Stimulated activated CD4-positive, alpha-beta T cell treated with anti-CD3 and anti-CD28 coated beads, TNF-alpha, amount 100 ng/mL, for 24 hours (primary cell): ENCODE measurements at regions not wholly inside any gene's neighbourhood (a gene's known extent, or its start where the extent isn't known, plus 50 kb on each side); places are given as distances from the start of the nearest gene placed in this dataset.

ENCODE experiments used
- DNase-seq, 3 experiments: peaks; one replicate each; pipeline ENCODE4 v3.0.0-alpha.2; 2020; ENCODE audit warnings: low read depth in 3 of 3

DNA sequence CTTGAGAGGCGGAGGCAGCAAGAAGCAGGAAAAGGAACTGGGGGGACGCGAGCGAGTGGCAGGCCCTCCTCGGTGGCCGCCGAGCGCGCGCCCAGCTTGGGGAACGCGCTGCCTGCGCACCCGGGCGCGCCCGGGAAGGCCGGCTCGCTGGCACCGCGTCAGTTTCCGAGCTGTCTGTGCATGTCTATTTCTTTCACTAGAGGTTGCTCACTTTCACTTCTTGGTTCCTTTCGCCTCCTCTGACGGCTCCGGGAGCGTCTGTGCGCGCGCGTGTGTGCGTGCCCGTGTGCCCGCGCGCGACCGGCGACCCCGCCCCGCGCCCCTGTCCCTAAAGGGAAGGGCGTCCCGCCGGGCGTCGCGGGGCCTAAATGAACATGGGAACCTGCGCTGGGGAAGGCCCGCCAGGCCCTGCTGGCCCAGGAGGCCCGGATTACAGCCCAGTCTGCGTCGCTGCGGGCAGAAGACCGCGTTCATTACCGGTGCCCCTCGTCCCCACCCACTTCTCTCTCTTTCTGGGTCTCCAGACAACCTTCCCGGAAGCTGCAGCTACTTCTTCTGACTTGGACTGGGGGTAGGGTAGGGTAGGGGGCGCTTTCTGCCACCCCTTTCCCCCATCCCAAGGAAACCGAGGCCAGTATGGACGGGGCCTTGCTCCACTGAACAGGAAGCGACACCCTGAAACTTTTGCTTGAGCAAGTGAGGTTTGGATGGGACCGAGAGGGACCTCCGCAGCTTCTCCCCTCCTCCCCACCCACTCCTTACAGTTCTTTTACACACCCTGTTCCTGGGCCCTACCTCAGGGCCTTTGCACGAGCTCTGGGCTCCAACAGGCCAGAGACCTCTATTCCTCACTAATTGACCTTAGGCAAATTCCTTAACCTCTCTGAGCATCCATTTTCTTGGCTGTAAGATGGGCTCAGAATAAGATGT is 205.8 kb upstream of the IER5L start:
- DNase-seq: peak; percentile 31 to 62 (median 36)

DNA sequence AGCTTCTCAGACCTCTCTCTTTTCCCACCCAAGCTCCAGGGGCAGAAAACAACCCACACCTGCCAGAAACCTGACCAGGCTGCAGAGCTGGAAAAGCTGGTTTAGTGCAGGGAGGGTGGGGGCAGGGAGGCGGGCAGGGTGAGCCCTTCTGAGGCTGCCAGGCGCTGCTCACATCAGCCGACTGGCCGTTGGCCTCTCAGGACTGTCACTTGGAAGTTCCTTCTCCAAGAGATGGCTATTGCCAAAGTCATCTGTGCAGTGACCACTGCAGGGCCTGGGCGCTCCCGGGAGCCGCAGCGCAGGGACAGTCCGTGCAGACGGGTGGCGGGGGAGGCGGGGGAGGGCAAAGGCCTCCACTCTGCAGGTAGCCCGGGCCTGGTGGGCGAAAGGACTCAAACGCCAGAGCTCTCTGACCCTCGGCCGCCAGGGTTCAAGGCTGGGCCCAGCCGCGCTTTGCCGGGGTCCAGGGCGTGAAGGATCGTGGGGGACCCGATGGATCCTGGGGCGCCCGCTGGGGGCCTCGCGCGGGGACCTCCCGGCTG is 205.0 kb upstream of the IER5L start:
- no peak for DNase-seq

DNA sequence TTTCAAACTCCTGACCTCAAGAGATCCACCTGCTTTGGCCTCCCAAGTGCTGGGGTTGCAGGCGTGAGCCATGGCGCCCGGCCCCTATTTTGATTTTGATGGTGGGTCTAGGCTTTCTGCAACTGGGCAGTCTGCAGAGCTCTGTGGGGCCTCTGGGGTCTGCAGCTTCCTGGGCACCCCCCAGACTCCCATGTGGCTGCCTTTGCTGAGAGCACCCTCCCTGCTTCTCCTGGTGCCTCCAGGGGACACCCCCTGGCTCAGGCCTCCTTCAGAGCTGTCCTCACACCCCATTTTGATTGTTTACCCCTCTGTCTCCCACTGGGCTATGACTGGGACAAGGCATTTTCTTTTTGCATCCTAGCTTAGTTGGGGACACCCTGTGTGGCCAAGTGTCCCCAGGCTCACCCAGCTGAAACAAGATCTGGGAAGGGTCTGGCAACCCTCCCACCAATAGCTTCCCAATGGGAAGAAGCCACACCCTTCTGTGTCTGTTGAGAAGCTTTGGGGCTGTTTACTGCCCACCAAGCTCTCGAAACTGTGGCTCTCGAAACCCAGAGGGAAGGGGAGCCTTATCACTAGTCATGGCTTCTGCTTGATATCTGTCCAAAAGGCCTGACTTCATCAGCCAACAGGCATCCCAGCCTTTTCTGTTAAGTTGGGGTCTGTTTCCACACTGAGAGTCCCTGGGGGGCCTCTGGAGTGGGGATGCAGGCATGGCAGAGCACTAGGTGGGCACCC is 204.4 kb upstream of the IER5L start:
- no peak for DNase-seq

DNA sequence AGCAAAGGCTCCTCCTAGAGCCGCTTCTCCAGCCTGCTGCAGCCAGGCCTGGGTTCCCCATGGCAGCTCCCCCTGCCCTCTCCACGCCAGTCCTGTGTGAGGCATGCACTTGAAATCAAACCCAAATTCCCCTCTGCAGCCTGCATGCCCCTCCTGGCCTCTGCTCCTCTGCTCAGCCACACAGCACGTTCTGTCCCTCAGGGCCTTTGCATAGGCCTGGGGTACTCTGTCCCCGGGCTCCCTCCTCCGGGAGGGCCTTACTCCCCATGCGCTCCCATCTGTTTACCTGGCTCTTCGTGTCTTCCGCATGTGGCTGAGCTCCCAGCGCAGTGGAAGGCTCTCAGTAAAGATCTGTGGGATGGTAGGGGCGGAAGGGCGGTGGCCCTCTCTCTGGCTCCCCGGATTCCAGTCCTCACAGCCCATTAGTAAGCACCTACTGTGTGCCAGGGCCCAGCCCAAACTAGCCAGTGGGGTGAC is 203.5 kb upstream of the IER5L start:
- no peak for DNase-seq

DNA sequence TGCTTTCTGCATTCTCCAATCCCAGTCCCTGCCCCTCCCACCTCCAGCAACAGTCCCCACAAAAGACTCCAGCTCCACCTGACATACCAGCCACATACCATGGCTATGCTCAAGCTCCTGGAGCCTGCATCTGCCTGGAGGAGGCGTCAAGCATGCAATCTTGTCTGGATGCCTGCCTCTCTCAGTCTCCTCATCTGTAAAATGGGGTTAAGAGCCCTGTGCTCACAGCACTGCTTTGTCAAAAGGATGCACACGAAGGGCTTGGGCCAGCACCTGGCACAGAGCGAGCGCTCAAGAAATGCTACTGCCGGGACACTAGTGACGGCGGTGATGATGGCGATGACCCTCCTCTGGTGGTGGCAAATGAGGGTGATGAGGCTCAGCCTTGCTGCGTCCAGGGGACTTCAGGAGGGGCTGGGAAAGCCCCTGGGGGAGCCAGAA is 202.9 kb upstream of the IER5L start:
- DNase-seq: no peak

DNA sequence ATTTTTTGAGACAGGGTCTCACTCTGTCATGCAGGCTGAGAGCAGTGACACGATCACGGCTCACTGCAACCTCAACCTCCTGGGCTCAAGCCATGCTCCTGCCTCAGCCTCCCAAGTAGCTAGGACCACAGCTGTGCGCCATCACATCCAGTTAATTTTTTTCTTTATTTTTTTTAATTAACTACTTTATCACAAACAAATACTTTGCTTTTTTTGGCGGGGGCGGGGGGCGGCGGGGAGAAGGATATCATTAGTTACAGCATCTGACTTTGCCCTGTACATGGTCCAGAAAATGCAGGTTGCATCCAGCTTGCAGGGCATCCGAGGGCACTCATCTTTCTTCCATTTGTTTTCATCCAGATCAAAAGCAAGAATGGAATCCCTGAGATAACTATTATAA is 201.8 kb upstream of the IER5L start:
- DNase-seq: no peak

DNA sequence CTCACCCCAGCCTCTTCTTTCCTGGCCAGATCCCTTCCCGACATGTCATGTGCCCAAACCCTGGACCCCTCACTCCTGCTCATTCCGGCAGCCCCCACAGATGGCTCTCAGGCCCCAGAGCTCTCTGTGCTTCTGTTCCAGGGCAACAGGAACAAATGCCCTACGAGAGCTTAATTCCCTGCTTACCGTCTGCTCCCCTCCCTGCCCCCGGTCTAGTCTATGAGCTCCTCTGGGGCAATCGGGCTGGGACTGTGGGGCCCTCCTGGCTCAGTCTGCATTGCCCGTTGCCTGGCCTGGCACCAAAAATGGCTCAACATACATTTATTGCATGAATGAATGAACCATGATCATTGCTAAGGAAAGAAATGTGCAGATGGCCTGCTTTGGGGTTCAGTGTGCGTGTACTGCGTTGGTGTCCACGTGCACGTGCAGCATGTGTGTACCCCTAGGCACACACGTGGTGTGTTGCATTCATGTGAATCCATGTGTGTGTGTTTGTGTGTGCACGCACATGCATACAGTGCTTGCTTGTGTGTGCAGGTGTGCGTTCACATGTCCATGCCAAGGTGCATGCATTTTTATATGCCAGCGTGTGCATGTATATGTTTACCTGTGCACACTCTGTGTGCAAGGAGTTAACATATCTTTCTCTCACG is 201.2 kb upstream of the IER5L start:
- no peak for DNase-seq

DNA sequence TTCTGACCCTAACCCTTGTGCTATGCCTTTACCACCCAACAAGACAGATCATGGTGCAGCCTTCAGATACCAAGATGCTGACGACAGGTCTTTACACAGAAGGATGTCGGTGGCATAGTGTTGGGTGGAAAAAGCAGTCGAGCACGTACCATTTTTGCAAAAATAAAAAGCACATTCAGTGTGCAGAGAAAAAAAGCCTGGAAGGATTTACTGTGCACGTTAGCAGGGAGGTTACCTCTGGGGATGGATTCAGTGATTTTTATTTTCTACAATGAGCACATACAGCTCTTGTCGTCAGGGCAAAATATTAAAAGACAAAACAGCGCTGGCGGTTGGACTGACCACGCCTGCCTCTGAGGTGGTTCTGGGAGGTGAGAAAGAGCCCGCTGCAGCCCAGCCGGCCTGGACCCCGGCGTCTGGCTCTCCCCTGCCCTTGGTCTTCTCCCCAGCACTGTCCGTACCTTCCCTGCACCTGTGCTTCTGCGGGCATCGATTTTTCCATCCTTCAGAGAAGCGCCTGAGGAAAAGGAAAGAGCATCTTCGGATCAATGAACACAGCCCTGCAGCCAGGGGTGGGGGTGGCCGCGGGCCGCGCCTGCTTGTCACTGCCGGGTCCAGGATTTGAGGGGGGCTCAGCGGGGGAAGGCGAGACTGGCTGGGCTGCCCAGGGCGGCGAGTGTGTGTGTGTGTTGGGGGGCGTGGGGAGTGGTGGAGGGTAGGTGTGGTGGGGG is 200.0 kb upstream of the IER5L start:
- no peak for DNase-seq

DNA sequence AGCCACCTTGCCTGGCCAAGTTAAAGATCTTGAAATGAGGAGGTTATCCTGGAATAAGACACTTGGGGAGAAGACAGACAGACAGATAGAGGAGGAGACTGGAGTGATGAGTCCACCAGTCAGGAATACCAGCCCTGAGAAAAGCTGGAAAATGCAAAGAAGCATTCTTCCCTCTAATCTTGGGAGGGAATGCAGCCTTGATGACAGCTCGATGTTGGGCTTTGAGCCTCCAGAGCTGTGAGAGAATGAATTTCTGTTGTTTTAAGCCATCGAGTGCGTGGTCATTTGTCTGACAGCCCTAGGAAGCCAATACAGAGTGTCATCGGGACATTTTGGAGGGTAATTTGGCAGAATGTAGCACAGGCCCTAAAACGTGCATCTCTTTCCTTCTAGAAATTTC is 199.1 kb upstream of the IER5L start:
- DNase-seq: no peak

DNA sequence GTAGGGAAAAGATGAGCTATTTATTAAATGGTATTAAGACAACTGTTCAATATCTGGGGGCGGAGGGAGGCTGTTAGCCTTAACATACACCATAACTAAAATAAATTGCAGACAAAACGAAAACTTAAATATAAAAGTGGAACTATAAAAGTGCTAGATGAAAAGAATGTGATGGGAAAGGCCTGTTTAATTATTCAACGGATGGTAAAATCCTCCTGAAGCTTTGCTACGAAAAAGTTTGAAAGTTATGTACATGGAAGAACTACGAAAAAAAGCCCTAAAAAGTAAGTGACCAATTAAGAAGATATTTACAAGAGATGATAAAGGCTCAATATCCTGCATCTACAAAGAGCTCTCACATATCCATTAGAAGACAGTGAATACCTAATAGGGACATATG is 197.8 kb upstream of the IER5L start:
- DNase-seq: no peak

DNA sequence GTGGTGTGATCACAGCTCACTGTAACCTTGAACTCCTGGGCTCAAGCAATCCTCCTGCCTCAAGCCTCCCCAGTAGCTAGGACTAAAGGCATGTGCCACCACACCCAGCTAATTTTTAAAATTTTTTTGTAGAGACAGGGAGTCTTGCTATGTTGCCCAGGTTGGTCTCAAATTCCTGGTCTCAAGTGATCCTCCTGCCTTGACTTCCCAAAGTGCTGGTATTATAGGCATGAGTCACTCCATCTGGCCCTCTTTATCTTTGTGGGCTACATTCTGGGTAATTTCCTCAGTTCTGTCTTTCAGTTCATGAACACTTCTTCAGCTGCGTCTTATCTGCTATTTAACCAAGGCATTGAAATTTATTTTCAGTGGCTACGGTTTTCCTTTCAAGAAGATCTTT is 196.6 kb upstream of the IER5L start:
- DNase-seq: no peak

DNA sequence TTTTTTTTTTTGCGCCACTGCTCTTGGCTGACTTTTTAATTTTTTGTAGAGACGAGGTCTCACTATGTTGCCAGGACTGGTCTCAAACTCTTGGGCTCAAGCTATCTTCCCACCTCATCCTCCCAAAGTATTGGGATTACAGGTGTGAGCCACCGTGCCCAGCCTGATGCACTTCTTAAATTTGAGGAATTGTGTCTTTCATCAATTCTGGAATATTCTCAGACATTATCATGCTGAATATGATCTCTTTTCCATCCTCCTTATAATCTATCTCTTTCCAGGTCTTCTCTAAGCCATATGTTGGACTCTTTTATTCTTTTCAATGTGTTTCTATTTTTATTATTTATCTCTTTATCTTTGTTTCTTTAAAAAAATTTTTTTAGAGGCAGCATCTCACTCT is 196.2 kb upstream of the IER5L start:
- DNase-seq: no peak

DNA sequence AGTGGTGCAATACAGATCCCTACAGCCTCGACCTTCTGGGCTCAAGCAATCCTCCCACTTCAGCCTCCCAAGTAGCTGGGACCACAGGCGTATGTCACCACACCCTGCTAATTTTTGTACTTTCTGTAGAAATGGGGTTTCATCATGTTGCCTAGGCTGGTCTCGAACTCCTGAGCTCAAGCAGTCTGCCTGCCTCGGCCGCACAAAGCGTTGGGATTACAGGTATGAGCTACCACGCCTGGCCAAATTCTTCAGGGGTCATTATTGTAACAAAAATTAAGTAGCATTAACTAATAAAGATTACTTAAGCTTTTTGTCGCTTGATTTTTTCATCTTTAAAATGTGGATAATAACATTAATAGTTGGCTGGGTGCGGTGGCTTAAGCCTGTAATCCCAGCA is 195.3 kb upstream of the IER5L start:
- DNase-seq: no peak

DNA sequence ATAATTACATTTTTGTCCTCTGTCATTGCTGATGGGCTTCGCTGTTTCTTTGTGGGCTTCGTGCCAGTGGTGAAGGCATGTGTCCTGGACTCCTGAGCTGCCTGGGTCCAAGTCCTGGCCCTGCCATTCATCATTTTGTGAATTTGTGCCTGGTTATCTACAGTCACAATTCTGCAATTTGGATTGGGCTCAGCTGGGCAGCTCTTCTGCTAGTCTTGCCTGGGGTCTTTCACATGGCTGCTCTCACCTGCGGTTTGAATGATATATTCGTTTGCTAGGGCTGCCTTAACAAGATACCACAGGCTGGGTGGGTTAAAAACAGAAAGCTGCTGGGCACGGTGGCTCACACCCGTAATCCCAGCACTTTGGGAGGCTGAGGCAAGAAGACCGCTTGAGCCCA is 192.7 kb upstream of the IER5L start:
- no peak for DNase-seq

DNA sequence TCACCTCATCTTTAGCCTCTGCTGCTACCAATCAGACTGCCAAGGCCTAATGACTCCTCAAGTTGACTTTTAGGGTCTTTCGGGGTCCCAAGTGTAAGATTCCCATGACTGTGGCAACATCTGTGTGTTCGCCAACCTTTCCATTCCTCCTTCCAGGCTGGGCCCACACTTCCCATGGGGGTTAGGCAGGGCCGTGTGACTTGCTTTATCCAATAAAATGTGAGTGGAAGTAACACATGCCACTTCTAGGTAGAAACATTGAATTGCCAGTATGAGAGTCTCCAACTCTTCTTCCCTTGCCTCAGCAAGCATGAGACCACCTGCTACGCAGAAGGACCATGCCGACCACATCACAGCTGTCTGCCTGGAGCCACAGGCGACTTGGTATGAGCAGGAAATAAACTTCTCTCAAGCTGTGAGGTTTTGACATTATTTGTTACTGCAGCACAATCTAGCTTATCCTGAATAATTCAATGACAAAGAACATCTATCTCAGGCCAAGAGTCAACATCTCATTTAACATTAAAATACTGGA is 190.4 kb upstream of the IER5L start:
- no peak for DNase-seq

DNA sequence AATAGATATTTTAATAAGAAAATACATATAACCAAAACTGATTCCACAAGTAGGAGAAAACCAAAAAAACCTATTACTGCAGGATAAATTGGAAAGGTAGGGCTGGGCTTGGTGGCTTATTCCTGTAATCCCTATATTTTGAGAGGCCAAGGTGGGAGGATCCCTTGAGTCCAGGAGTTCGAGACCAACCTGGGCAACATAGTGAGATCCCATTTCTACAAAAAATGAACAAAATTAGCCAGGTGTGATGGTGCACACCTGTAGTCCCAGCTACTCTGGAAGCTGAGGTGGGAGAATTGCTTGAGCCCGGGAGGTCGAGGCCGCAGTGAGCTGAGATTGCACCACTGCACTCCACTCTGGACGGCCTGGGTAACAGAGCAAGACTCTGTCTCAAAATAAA is 189.2 kb upstream of the IER5L start:
- DNase-seq: no peak

DNA sequence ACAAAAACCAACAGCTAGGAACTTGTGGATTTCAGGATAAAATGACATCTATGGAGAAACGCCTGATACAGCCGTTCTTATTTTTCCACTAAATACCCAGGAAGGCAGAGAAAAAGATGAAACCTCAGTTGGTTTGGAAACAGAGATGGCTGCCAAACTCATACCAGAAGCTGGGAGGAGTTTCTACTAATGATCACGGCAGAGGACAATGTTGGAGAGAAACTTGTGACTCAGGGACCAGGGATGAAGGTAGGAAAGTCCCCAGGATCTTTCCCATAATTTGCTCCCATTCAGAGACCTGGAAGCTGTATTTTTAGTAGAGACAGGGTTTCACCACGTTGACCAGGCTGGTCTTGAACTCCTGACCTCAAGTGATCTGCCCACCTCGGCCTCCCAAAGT is 187.1 kb upstream of the IER5L start:
- no peak for DNase-seq

DNA sequence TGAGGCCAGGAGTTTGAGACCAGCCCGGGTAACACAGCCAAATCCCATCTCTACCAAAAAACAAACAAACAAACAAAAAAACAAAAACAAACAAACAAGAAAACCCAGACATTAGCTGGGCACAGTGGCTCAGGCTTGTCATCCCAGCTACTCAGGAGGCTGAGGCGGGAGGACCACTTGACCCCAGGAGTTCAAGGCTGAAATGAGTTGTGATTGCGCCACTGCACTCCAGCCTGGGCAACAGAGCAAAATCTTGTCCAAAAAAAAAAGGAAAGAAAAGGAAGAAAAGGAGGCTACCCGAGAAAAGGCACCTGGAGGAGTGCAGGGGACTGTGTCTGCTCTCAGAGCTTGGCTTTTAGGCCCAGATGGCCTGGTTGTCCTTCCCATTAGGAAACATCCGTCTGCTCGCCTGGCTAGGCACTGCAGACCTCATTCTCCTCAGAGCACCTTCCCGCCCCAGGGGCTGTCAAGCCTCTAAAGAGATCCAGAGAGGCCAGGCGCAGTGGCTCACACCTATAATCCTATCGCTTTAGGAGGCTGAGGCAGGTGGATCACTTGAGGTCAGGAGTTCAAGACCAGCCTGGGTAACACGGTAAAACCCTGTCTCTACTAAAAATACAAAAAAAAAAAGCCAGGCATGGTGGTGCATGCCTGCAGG is 185.3 kb upstream of the IER5L start:
- DNase-seq: no peak

DNA sequence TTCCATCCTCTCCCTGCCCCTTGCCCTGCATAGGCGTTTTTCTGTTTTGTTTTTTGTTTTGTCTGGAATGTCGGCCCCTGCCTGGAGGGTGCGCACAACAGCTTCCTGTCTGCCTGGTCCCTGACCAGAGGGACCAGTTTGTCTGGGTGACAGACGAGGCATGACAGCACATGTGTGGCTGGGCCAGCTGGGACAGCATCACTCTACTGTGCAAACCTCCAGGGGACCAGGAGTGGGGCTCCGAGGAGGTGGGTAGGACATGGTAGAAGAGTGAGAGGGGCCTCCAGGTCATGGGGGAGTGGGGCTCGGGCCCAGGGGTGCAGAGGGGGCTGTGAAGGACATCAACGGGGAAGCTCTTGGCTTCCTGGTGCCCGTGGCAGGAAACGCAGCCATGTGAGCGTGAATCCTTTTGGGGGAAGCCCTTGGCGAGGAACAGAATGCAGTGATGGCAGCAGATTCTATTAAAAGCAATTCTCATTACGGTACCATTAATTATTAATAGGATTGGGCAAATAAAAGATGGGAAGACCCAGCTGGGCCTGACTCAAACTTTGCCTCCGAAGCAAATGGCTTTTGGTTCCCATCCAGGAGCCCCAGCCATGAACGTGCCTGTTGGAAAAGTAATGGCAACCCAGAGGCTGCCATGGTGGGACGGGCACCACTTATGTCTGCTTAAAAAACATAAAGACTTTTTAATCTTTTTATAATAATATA is 184.4 kb upstream of the IER5L start:
- no peak for DNase-seq

DNA sequence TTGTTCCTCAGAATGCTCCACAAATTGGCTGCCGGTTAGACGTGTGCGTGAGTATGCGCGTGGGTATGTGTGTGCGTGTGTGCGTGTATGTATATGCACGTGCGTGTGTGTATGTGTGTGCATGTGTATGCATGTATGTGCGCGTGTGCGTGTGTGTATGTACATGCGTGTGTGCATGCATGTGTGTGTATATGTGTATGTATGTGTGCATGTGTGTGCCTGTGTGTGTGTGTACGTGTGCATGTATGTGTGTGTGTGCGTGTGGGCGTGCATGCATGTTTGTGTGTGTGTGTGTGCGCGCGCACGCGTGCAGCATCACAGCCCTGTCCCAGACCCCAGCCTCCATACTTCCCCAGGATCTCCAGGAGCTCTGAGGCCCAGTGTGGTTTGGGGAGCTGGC is 183.1 kb upstream of the IER5L start:
- DNase-seq: no peak
